GM21423 (cell line): ENCODE measurements at regions not wholly inside any gene's neighbourhood (a gene's known extent, or its start where the extent isn't known, plus 50 kb on each side); places are given as distances from the start of the nearest gene placed in this dataset.

Experiments used
- ATAC-seq: cut with Tn5 transposase; IDR thresholded peaks from one replicate; pipeline ENCODE4 v1.9.1; 2021; ENCODE audit warnings: mild to moderate bottlenecking, moderate library complexity; ENCODE audit not compliant: unreplicated experiment

DNA sequence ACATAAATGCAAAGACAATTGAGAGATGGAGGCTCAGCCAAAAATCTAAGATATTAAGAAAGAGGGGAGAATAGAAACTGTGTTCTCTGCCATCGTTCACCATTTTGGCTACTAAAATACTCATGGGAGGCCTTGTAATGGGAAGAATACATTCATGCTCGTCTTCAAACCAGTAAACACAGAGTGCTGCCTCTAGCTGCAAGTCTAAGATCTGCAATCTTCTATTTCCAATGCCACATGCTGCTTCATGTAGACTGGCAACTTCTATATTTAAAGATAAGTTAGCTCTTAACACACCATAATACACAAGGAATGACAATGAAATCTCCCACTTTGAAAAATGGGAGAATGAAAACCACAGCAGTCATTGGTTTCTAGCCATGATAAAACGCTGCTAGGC lies 387.3 kb downstream of the HS3ST3B1 start:
- ATAC-seq = no peak

DNA sequence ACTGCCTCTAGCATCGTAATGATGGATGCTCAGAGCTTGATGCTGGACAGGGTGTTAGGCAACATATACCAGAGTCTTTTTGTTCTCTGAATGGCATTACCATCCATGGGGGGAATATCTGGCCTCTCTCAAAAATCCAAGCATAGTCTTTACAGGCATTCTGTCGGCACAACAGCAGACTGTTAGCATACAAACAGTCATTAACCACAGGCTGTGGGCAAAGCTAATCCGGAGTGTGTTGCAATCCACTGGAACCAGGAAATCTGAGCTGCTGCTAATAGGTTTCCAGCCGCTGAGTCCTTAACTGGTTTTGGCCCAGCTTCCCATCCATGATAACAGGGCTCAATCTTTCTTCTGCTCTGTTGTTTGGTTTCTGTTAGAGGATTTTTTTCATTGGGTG lies 371.9 kb downstream of the HS3ST3B1 start:
- ATAC-seq = no peak

DNA sequence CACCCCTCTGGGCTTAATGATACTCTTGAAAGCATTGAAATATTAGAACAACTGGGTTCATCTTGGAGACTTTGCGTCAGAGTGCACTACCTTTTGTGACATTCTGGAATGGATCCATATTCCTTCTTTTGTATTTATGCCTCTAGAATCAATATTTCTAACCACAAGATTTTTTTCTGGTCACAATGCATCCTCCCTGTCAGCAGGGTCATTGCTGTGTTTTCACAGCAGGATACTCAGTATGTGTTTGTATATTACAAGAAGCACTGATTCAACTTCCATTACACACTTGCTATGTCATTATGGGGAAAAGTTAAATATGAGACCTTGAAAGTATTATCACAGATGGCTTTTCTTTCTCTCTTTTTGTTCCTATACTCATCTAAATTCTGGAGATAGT lies 370.0 kb downstream of the HS3ST3B1 start:
- ATAC-seq = no peak

DNA sequence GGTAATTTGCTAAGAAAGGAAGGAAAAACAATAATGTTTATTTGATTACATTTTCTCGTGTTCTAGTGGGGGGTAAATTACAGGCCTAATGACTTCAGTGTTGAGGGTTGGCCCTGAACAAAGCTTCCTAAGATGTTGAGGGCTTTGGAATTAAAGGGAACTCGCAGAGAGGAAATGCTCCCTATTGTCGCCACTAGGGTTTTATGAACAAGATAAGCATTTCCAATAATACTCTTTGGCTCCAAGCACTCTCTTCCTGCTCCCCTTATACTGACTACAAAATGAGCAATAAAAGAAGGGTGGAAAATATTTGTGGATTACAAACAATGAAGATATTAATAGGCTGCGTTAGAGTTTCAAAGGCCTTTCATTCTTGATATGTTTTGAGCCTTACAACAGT lies 363.6 kb downstream of the HS3ST3B1 start:
- ATAC-seq = no peak

DNA sequence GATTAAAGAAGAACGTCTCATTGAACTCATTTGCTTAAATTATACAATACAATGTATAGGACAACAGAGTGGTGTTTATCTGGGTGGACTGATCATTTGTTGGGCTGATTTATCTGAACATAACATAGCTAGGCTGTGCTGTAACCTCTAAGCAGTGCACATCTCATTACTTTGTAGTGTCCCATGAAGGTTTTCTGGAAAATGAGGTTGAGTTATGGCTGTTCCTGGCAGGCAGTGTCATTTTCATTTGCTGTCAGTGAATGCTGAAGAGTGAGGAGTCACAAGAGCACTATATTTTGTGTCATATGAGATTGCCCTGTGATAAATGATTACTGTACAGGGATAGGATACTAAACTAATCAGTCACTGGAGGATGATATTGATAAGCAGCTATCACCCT lies 340.2 kb downstream of the HS3ST3B1 start:
- ATAC-seq = no peak

DNA sequence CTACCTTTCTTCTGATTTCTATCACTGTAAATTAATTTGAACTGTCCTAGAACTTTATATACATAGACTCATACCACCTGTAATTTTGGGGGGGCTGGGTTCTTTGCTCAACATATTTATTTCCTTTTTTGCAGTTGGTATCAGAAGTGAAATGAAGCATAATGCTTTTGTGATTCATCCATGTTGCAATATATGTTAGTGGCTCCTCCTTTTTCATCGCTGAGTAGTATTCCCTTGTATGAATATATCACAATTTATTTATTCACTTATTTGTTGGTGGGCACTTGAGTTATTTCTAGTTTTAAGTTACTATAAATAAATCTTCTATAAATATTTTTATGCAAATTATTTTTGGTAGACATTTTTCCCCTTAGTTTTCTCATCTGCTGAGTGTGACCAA lies 336.4 kb downstream of the HS3ST3B1 start:
- ATAC-seq = no peak

DNA sequence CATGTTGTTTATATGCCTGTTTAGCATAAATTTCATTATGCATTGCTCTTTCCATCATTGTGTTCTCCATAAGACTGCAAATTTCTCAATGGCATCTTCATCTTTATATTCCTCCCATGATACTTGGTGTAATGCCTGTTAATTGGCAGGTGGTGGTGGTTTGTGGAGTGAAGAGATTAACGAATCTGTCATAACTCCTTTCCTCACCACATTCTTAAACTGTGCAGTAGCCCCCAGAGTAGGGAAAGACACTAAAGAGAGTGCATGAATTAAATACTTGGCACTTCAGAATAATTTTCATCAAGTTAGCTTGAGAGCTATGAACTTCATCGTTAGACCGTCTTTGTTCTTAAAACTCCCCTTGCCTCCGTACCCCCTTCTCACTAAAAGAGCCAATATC lies 329.7 kb downstream of the HS3ST3B1 start:
- ATAC-seq = no peak

DNA sequence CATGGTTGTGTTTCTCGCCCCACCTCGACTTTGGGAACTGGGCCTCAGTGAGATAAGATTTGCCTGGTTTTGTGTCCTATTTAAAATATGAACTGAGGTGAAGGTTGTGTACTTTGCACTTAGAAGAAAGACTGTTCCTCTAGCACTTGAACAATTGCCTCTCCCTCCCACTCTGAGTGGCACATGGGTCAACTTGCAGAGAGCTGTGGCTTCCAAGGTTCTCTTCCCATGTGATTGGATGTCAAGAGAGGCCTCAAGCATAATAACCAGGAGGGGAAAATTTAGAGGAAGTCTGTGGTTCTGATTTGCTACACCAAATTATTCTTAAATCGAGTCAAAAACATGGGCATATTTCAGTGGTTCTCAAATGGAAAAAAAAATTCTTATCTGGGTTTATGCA lies 329.2 kb downstream of the HS3ST3B1 start:
- no peak for ATAC-seq

DNA sequence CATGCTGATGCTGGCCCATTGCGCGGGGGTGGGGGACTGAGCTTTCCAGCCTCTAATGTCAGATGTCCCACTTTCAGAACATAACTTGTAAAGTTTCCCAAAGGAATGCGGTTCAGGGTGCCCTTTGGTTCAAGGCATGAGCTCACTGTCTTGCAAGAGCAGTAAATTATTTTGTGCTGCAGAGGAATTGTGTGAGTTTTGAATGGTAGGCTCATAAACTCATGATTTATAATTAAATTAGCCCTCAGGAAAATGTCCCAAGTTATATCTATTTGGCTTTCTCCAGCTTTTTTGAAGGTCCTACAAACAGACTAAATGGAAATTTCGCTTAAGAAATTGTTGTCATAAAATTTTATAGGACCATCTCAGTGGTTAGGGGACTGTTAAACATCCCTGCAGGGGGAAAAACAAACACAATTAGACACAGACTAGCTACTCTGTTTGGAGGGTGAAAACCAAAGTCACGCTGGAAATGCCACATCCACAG lies 321.8 kb downstream of the HS3ST3B1 start:
- ATAC-seq = no peak

DNA sequence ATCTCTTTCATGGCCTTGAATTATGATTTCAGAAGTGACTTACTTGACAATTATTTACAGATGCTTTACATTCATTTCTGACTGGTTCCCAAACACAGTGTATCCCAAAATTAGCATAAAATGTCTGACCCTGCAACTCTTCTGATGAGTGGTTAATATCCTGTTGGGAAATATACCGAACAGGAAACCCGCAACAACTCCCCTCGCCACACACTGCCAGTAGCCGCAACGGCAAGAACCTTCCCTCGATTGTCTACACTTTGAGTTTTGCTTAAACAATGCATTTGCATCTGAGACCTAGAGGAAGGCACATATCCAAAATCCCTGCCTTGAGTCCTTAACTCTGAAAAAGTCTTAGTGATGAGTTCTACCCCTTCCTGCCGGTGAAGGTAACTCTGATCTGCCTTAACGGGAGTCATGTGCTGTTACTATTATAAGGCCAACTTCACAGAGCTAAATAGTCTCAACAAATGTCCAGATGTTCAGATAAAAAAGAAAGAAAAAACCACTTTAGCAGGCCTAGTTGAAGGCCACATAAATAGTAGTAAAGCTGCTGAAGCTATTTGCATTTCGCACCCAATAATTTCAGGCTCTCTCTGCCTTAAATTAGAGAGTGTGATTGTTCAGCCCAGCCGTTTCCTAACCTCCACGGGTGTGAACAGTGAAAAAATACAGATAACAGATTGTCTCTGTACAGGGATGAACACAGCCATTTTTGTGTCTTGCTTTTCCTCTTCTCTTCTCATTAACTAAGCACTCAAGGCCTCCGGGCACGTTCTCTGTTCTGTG lies 321.1 kb downstream of the HS3ST3B1 start:
- no peak for ATAC-seq

DNA sequence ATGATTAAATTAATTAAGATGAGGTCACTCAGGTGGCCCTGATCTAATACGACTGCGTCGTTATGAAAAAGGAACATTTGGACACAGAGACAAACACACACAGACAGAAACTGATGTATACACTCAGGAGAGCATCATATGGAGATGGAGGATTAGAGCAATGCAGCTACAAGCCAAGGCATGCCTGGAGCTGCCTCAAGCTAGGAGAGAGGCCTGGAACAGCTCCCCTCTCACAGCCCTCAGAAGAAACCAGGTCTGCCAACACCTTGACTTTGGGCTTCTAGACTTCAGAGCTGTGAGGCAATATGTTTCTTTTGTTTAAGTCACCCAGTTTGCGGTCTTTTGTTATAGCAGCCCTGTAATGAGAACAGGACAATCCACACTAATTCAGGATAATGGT lies 318.9 kb downstream of the HS3ST3B1 start:
- no peak for ATAC-seq

DNA sequence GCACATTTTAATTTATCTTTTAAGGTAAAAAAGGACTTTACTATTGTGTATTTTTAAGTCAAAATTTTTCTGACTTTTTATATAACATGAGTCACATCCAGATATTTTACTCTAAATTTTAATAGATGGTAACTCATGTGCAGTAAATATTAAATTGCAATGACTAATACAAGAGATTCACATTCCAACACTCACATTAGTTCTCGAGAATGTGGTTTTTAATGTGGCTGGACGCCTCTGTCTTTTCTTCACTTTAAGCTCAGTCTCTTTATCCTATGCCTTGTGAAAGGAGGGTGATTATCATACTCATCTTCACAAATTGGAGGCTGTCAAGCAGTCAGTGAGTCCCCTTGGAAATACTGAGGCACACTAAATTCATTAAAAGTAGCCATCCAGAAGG lies 315.6 kb downstream of the HS3ST3B1 start:
- no peak for ATAC-seq

DNA sequence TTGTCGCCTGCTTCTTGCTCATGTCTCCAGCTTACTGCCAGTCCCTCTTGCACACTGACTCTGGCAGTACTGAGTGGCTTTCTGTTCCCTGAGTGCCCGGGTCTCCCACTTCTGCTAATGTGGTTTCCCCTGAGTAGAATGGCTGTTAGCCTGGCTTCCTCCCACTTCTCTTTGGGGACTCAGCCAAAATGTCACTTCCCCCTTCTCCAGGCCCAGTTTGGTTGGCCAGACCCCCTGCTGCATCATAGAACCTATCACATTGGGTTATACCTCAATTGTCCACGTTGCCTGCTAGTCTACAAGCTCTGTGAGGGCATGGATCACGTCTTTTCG lies 304.4 kb downstream of the HS3ST3B1 start:
- ATAC-seq = no peak

DNA sequence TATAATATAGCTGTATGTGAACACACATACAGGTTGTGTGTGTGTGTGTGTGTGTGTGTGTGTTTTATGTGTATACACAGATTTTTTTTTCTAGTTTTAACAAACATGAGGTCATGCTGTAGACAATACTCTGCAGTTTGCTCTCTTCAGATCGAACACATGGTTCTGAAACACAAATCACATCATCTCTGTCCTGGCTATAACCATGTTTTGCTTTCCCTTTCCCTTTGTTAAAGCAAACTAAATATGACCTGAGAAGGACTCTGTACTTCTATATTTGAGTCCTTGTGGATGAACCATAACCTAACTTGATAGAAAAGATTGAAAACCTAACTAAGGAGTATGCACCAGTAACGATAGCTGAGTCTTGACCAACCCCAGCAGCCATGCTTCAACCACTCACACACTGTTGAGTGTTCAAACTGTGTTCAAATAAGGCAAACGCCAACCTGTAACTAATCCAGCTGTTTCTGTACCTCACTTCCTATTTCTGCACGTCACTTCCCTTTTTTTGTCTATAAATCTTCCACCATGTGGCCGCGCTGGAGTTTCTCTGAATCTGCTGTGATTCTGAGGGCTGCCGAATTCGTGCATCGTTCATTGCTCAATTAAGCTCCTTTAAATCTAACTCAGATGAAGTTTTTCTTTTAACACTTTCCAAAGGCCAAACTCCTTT lies 303.8 kb downstream of the HS3ST3B1 start:
- ATAC-seq = no peak

DNA sequence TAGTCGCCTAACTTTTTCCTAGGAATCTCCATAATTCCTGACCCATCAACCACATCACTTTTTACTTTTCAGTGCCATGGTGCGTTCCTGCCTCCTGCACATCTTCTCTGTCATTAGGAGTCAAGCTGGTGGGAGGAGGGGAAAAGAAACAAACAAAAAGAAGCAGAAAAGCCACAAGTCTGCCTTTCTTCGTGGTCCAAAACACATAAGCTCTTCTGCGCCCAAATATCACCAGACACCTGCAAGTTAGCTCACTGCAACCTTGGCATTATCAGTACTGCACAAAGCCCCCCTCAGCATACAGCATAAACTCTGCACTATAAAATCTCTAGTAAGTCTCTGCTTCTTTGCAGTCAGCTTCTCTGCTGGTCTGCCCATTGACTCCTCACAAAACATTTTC lies 295.3 kb downstream of the HS3ST3B1 start:
- no peak for ATAC-seq

DNA sequence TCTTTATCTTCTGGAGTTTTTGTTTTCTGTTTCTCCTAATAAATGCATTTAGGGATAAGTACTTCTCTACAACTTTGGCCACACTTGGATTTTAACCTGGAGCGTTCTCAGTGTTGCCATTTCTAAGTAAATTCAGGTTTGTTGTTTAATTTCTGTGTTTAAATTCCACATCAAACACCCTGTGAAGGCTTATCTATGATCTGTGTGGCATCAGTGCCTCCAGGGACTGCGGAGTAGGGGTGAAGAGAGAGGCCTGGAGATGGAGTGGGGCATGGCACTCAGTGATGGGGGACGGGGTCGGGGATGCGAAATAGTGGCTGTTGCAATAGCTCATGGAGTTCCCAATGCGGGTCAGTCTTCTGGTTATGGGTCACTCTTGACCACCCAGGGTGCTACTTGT lies 294.8 kb downstream of the HS3ST3B1 start:
- ATAC-seq = no peak

DNA sequence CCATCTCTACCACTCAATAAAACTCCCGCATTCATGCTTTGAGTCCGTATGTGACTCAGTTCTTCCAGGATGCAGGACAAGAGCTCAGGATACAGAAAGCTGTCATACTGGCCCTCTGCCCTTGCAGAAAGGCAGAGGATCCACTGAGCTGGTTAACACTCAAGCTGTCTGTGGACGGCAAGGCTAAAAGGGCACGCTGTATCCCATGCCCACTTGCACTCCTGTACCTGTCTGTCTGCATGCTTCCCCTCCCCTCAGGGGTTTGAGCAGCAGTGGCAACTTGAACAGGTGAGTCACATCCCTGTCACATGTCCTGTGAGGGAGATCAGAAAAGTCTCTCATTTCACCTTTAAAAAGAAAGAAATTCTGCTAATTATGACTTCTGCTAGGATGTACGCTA lies 293.8 kb downstream of the HS3ST3B1 start:
- ATAC-seq = no peak

DNA sequence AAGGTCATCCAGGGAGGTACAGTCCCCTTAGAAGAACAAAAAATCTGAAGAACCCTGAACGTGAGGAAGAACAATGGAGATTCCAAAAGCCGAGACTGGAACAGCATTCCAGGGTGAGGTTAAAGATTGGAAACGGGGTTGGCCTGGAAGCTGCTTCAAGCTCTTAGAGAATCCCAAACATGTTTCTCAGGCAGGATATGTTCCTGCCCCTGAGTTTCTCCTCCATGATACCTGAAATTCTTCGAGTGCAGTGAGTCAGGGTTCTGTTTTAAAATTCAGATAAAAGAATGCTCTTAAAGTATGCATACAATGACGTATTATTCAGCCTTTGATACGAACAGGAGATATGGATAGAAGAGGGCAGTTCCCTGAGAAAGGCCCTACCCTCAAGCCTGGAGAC lies 293.1 kb downstream of the HS3ST3B1 start:
- ATAC-seq = no peak

DNA sequence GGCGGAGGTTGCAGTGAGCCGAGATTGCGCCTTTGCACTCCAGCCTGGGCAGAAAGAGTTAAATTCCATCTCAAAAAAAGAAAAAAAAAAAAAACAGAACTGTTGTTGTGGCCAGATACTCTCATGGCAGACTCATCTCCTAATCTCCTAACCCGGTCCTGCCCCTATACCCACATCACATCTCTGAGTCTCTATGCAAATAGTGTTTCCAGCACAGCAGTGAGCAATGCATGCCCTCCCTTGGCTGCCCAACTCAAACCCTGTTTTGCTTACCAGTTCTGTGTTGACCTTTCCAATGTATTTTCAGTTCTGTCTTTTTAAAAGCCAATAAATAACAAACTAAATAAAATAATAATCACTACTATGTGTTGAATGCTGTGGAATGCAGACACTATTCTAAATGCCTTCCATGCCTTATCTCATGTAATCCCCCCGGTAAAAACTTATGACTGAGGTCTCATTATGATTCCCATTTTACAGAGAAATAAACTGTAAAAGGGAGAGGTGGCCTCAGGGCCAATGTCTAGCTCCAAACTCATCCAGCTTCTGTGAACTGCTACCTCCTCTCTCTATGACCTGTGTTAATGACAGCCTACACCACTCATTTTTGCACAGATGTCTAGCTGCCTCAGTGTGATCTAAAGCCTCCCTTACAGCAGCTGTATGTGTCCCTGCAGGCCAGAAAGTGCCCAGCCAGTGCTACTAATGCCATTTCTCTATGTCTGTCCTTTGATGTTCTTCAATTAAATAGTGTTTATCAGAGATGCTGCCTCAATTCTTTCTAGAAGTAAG lies 289.8 kb downstream of the HS3ST3B1 start:
- ATAC-seq = no peak

DNA sequence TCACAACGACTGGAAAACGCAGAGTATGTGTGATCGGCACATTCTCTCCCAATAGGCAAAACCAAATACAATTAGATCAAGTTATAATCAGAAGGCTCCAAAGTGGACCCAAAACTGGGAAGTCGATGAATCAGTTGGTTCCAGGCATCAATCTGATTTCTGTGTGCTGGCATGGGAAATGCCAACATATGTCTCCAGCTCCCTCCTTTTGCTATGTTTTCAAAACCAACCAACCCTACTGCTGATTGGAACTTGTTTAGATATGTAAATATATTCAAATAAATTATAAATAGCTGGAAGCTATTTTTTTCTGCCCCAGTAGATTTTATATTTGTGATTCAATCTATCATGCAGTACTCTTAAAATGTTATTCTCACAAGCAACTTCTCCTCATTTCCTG lies 284.2 kb downstream of the HS3ST3B1 start:
- ATAC-seq = no peak

DNA sequence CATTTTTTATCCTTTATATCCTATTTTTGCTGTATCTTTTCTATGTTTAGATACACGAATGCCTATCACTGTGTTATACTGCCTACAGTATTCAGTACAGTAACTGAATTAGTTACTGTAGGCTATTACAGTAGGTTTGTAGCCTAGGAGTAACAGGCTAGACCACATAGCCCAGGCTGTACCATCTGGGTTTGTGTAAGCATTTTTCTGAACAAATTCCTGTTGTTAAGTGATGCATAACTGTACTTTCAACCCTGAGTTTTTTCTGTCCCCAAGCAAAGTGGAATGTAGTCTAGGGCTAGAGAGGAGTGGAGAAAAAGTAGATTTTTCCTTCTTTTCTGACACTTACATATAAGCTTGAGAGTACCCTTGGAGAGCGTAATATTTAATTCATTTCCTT lies 282.1 kb downstream of the HS3ST3B1 start:
- ATAC-seq = no peak
